Osteocyte (in vitro differentiated cells): ENCODE measurements at regions not wholly inside any gene's neighbourhood (a gene's known extent, or its start where the extent isn't known, plus 50 kb on each side); places are given as distances from the start of the nearest gene placed in this dataset.

Source experiments
- DNase-seq: peaks from one replicate; pipeline ENCODE4 v3.0.0; 2021; ENCODE audit warnings: mixed read lengths; ENCODE audit not compliant: unreplicated experiment; ENCODE audit errors: extremely low spot score
- H3K27ac Mint-ChIP-seq: one replicate; pipeline ENCODE4 v1.8.0; 2021; ENCODE audit warnings: mild to moderate bottlenecking, mixed read lengths; ENCODE audit not compliant: unreplicated experiment
- H3K27me3 Mint-ChIP-seq: one replicate; pipeline ENCODE4 v1.8.0; 2021; ENCODE audit warnings: mixed read lengths; ENCODE audit not compliant: unreplicated experiment
- H3K36me3 Mint-ChIP-seq: one replicate; pipeline ENCODE4 v1.8.0; 2021; ENCODE audit warnings: mixed read lengths; ENCODE audit not compliant: unreplicated experiment
- H3K4me1 Mint-ChIP-seq: one replicate; pipeline ENCODE4 v1.8.0; 2021; ENCODE audit warnings: mixed read lengths; ENCODE audit not compliant: unreplicated experiment
- H3K4me3 Mint-ChIP-seq: one replicate; pipeline ENCODE4 v1.8.0; 2021; ENCODE audit warnings: mild to moderate bottlenecking, moderate library complexity, mixed read lengths; ENCODE audit not compliant: unreplicated experiment
- H3K9me3 Mint-ChIP-seq: one replicate; pipeline ENCODE4 v1.8.0; 2021; ENCODE audit warnings: mixed read lengths; ENCODE audit not compliant: unreplicated experiment
- CTCF ChIP-seq: fragments of 200-600 bp; sonication (generic); IDR thresholded peaks from 2 replicates; pipeline ENCODE4 v1.5.0; 2021; ENCODE audit warnings: antibody characterized with exemption, mild to moderate bottlenecking, moderate library complexity

GRCh38 chr11:62046568-62047100, 77.2 kb upstream of the INCENP start:
- no peak overlapping the region for H3K4me3 Mint-ChIP-seq
- no peak for DNase-seq
- no peak for TF ChIP-seq CTCF
- H3K4me1 Mint-ChIP-seq, result peaks cover 10% of the 10 kb centered on the region
- no peak overlapping the region for H3K27ac Mint-ChIP-seq
- H3K27me3 Mint-ChIP-seq, result peaks cover 16% of the 10 kb centered on the region
- H3K36me3 Mint-ChIP-seq, result no peaks in the 10 kb centered on the region
- no peaks in the 10 kb centered on the region for H3K9me3 Mint-ChIP-seq

- H3K36me3 Mint-ChIP-seq, result no peaks in the 10 kb centered on the region
- TF ChIP-seq CTCF, result no peak
- peaks cover 10% of the 10 kb centered on the region for H3K27me3 Mint-ChIP-seq
- H3K27ac Mint-ChIP-seq, result no peak overlapping the region
- no peak overlapping the region for H3K4me3 Mint-ChIP-seq
- DNase-seq, result no peak
- no peaks in the 10 kb centered on the region for H3K9me3 Mint-ChIP-seq
- peaks cover 10% of the 10 kb centered on the region for H3K4me1 Mint-ChIP-seq
These were observed 77.2 kb upstream of the FTH1 start for GRCh38 chr11:62044639-62045121.

- TF ChIP-seq CTCF, result no peak
- Mint-ChIP-seq H3K27ac (no peak overlapping the region), H3K4me1 (no peaks in the 10 kb centered on the region), H3K4me3 (no peak overlapping the region), H3K36me3 (peaks cover 2% of the 10 kb centered on the region), H3K9me3 (peaks cover 13% of the 10 kb centered on the region), H3K27me3 (peaks cover 36% of the 10 kb centered on the region)
- DNase-seq, result no peak
These were observed 67.9 kb upstream of the FTH1 start for GRCh38 chr11:62035293-62035692.

GRCh38 chr11:62034036-62034338, 66.6 kb upstream of the FTH1 start:
- H3K9me3 Mint-ChIP-seq, result peaks cover 13% of the 10 kb centered on the region
- H3K36me3 Mint-ChIP-seq, result peaks cover 2% of the 10 kb centered on the region
- peaks cover 32% of the 10 kb centered on the region for H3K27me3 Mint-ChIP-seq
- no peak overlapping the region for H3K4me3 Mint-ChIP-seq
- no peak overlapping the region for H3K27ac Mint-ChIP-seq
- H3K4me1 Mint-ChIP-seq, result no peaks in the 10 kb centered on the region
- TF ChIP-seq CTCF, result no peak
- DNase-seq, result no peak

GRCh38 chr11:62033191-62034035, 66.0 kb upstream of the FTH1 start:
- no peak for DNase-seq
- no peaks in the 10 kb centered on the region for H3K4me1 Mint-ChIP-seq
- peaks cover 2% of the 10 kb centered on the region for H3K36me3 Mint-ChIP-seq
- H3K27me3 Mint-ChIP-seq, result peaks cover 26% of the 10 kb centered on the region
- H3K9me3 Mint-ChIP-seq, result peaks cover 9% of the 10 kb centered on the region
- no peak overlapping the region for H3K4me3 Mint-ChIP-seq
- no peak overlapping the region for H3K27ac Mint-ChIP-seq
- no peak for TF ChIP-seq CTCF
